ENCODE measurements at regions not wholly inside any gene's neighbourhood (a gene's known extent, or its start where the extent isn't known, plus 50 kb on each side); places are given as distances from the start of the nearest gene placed in this dataset.

- TF ChIP-seq RAD21 (IDR thresholded peaks at IDR 0.05; ENCODE audit: low read depth): no peak
- TF ChIP-seq NFIC (IDR thresholded peaks at IDR 0.05): no peak
- no peak for TF ChIP-seq CREB1 (IDR thresholded peaks at IDR 0.05; ENCODE audit: low read depth)
- TF ChIP-seq MAX (IDR thresholded peaks at IDR 0.05): no peak
- no peak for TF ChIP-seq TAF1 (IDR thresholded peaks at IDR 0.05; ENCODE audit: low read depth)
- TF ChIP-seq CEBPB (IDR thresholded peaks at IDR 0.05): no peak
- TF ChIP-seq EP300 (IDR thresholded peaks at IDR 0.05; ENCODE audit: borderline replicate concordance): no peak
- no peak for TF ChIP-seq REST (IDR thresholded peaks at IDR 0.05; ENCODE audit: low read depth)
- no peak for TF ChIP-seq TCF12 (IDR thresholded peaks at IDR 0.05; ENCODE audit: low read depth)
- TF ChIP-seq FOXM1 (IDR thresholded peaks at IDR 0.05; ENCODE audit: borderline replicate concordance, low read depth): no peak
- TF ChIP-seq USF1 (IDR thresholded peaks at IDR 0.05): no peak
Observed at GRCh38 chrX:42686706-42687105, 91.3 kb downstream of the PPP1R2C start.

All from Ishikawa (cell line).